B cell (primary cell): ENCODE measurements at regions not wholly inside any gene's neighbourhood (a gene's known extent, or its start where the extent isn't known, plus 50 kb on each side); places are given as distances from the start of the nearest gene placed in this dataset.

Source experiments
- EZH2 ChIP-seq: IDR thresholded peaks from 2 replicates; pipeline ENCODE4 v1.6.1; 2012; ENCODE audit warnings: borderline replicate concordance, low read depth, mild to moderate bottlenecking, moderate library complexity, low read length; ENCODE audit not compliant: insufficient read depth, poor library complexity, severe bottlenecking
- TF ChIP-seq, protein P1 (sequence below): fragments of 200-600 bp; IDR thresholded peaks from one replicate; pipeline ENCODE4 v1.8.0; 2022; ENCODE audit warnings: antibody characterized with exemption, mild to moderate bottlenecking

DNA sequence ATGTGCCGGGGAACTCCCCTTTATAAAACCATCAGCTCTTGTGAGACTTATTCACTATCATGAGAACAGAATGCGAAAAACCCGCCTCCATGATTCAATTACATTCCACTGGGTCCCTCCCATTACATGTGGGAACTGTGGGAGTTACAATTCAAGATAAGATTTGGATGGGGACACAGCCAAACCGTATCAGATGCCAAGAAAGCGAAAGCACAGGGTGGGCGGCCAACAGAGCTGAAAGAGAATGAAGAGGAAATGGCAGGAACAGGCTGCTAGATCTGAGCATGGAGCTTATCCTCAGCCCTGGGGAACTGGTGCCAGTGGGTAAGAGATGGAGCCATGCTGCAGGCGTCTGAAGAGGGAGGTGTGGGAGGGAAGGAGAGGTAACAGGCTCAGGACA, 117.7 kb upstream of the PNPLA4 start:
- TF ChIP-seq, protein P1, sequence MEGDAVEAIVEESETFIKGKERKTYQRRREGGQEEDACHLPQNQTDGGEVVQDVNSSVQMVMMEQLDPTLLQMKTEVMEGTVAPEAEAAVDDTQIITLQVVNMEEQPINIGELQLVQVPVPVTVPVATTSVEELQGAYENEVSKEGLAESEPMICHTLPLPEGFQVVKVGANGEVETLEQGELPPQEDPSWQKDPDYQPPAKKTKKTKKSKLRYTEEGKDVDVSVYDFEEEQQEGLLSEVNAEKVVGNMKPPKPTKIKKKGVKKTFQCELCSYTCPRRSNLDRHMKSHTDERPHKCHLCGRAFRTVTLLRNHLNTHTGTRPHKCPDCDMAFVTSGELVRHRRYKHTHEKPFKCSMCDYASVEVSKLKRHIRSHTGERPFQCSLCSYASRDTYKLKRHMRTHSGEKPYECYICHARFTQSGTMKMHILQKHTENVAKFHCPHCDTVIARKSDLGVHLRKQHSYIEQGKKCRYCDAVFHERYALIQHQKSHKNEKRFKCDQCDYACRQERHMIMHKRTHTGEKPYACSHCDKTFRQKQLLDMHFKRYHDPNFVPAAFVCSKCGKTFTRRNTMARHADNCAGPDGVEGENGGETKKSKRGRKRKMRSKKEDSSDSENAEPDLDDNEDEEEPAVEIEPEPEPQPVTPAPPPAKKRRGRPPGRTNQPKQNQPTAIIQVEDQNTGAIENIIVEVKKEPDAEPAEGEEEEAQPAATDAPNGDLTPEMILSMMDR, result no peak
- no peak for TF ChIP-seq EZH2
